T-helper 1 cell treated with Interleukin-12 subunit alpha and Interleukin-12 subunit beta and Interleukin-4 antibody, amounts not matched to agents 30 μg/mL and 1 μg/mL, for 36 hours (primary cell): ENCODE measurements at regions not wholly inside any gene's neighbourhood (a gene's known extent, or its start where the extent isn't known, plus 50 kb on each side); places are given as distances from the start of the nearest gene placed in this dataset.

ENCODE experiments used
- H3K27ac Mint-ChIP-seq: one replicate; pipeline ENCODE4 v1.8.0; 2021; ENCODE audit warnings: mild to moderate bottlenecking, mixed read lengths
- H3K27me3 Mint-ChIP-seq: one replicate; pipeline ENCODE4 v1.8.0; 2021; ENCODE audit warnings: low read depth, mixed read lengths
- H3K36me3 Mint-ChIP-seq: one replicate; pipeline ENCODE4 v1.8.0; 2021; ENCODE audit warnings: low read depth, mixed read lengths
- H3K4me1 Mint-ChIP-seq: one replicate; pipeline ENCODE4 v1.8.0; 2021; ENCODE audit warnings: low read depth, mixed read lengths
- H3K4me3 Mint-ChIP-seq: one replicate; pipeline ENCODE4 v1.8.0; 2021; ENCODE audit warnings: mild to moderate bottlenecking, moderate library complexity, mixed read lengths
- H3K9me3 Mint-ChIP-seq: one replicate; pipeline ENCODE4 v1.8.0; 2021; ENCODE audit warnings: mixed read lengths

GRCh38 chr2:118223992-118224894, 136.0 kb downstream of the INSIG2 start:
- Mint-ChIP-seq H3K27ac (peak overlapping the region; percentile 81), H3K36me3 (no peaks in the 10 kb centered on the region), H3K4me1 (peaks cover 23% of the 10 kb centered on the region), H3K4me3 (peak overlapping the region; percentile 89), H3K9me3 (no peaks in the 10 kb centered on the region), H3K27me3 (peaks cover 61% of the 10 kb centered on the region)

- H3K4me1 Mint-ChIP-seq: peaks cover 23% of the 10 kb centered on the region
- H3K4me3 Mint-ChIP-seq: peak overlapping the region; percentile 89
- H3K27me3 Mint-ChIP-seq: peaks cover 61% of the 10 kb centered on the region
- peak overlapping the region; percentile 81 for H3K27ac Mint-ChIP-seq
- H3K9me3 Mint-ChIP-seq: no peaks in the 10 kb centered on the region
- no peaks in the 10 kb centered on the region for H3K36me3 Mint-ChIP-seq
Observed at GRCh38 chr2:118223511-118223991, 135.3 kb downstream of the INSIG2 start.

- H3K36me3 Mint-ChIP-seq: no peaks in the 10 kb centered on the region
- H3K9me3 Mint-ChIP-seq: no peaks in the 10 kb centered on the region
- H3K27me3 Mint-ChIP-seq: peaks cover 61% of the 10 kb centered on the region
- H3K4me3 Mint-ChIP-seq: peak overlapping the region; percentile 89
- H3K27ac Mint-ChIP-seq: peak overlapping the region; percentile 81
- H3K4me1 Mint-ChIP-seq: peaks cover 23% of the 10 kb centered on the region
Observed at GRCh38 chr2:118222672-118223421, 134.6 kb downstream of the INSIG2 start.

DNA sequence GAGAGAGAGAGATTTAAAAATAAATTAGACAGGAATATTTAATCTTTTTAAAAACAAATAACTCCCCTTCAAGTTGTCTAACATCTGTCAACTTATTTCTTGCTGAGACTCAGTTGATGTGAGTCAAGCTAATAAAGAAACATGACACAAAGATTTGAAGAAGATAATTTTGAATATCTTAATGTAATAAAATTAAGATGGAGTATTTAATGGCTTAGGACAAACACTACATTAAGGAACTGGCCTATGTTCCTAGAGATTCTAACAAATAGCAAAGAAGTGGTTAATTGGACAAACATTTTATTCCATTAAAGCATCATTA, 134.0 kb downstream of the INSIG2 start:
- Mint-ChIP-seq H3K36me3 (no peaks in the 10 kb centered on the region), H3K4me1 (peaks cover 23% of the 10 kb centered on the region), H3K4me3 (peak overlapping the region; percentile 71), H3K27me3 (peaks cover 61% of the 10 kb centered on the region), H3K27ac (peak overlapping the region; percentile 4), H3K9me3 (no peaks in the 10 kb centered on the region)

- H3K36me3 Mint-ChIP-seq: no peaks in the 10 kb centered on the region
- peaks cover 23% of the 10 kb centered on the region for H3K4me1 Mint-ChIP-seq
- H3K4me3 Mint-ChIP-seq: peak overlapping the region; percentile 71
- peaks cover 62% of the 10 kb centered on the region for H3K27me3 Mint-ChIP-seq
- H3K9me3 Mint-ChIP-seq: no peaks in the 10 kb centered on the region
- peak overlapping the region; percentile 4 for H3K27ac Mint-ChIP-seq
Observed at GRCh38 chr2:118221536-118222272, 133.4 kb downstream of the INSIG2 start.

DNA sequence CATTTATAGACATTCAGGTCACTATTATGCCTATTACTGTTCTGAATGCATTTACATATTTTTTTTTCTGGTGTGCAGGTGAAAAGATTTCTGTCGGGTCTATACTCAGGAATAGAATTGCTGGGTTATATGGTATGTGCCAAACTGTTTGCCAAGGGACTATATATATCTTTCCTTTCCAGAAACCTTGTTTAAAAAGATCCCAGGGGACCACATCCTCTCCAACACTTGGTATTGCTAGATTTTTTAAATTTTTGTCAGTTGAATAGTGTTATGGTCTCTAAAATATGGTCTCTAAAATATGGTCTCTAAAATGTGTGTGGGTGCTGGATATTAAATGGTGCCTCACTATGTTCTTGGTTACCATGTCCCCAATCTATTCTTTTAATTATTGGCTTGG, 131.3 kb downstream of the INSIG2 start:
- H3K27me3 Mint-ChIP-seq: peaks cover 61% of the 10 kb centered on the region
- no peak overlapping the region for H3K4me3 Mint-ChIP-seq

DNA sequence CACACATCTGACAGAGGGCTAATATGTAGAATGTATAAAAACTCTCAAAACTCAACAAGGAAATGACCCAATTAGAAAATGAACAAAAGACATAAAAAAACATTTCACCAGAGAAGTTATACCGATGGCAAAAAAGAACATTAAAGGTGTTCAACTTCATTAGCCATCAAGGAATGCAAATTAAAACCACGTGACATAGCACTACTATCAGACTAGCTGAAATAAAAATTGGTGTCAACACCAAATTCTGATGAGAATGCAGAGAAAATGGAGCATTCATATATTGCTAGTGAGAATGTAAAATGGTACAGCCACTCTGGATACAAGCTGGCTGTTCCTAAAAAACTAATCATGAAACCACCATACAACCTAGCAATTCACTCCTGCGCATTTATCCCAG, 128.0 kb downstream of the INSIG2 start:
- Mint-ChIP-seq H3K4me1 (no peaks in the 10 kb centered on the region), H3K36me3 (no peaks in the 10 kb centered on the region), H3K27ac (no peak overlapping the region), H3K9me3 (no peaks in the 10 kb centered on the region), H3K4me3 (no peak overlapping the region), H3K27me3 (peaks cover 57% of the 10 kb centered on the region)

More for the DNA sequence above, 131.3 kb downstream of the INSIG2 start:
- Mint-ChIP-seq H3K27ac (no peak overlapping the region), H3K36me3 (no peaks in the 10 kb centered on the region), H3K4me1 (peaks cover 17% of the 10 kb centered on the region), H3K9me3 (no peaks in the 10 kb centered on the region)

- no peaks in the 10 kb centered on the region for H3K36me3 Mint-ChIP-seq
- no peaks in the 10 kb centered on the region for H3K9me3 Mint-ChIP-seq
- H3K27ac Mint-ChIP-seq: no peak overlapping the region
- H3K27me3 Mint-ChIP-seq: peaks cover 37% of the 10 kb centered on the region
- no peaks in the 10 kb centered on the region for H3K4me1 Mint-ChIP-seq
- H3K4me3 Mint-ChIP-seq: no peak overlapping the region
Observed at GRCh38 chr2:118209727-118210126, 121.5 kb downstream of the INSIG2 start.

- H3K27me3 Mint-ChIP-seq: peaks cover 31% of the 10 kb centered on the region
- no peaks in the 10 kb centered on the region for H3K9me3 Mint-ChIP-seq
Observed at GRCh38 chr2:118207889-118208288, 119.6 kb downstream of the INSIG2 start.

GRCh38 chr2:118202707-118203303, 114.5 kb downstream of the INSIG2 start:
- Mint-ChIP-seq H3K27ac (no peak overlapping the region), H3K36me3 (no peaks in the 10 kb centered on the region), H3K4me1 (peaks cover 13% of the 10 kb centered on the region), H3K4me3 (peak overlapping the region; percentile 26), H3K27me3 (peaks cover 13% of the 10 kb centered on the region), H3K9me3 (no peaks in the 10 kb centered on the region)

More at GRCh38 chr2:118207889-118208288, 119.6 kb downstream of the INSIG2 start:
- Mint-ChIP-seq H3K27ac (no peak overlapping the region), H3K36me3 (no peaks in the 10 kb centered on the region), H3K4me3 (no peak overlapping the region), H3K4me1 (peaks cover 3% of the 10 kb centered on the region)

GRCh38 chr2:118198268-118198667, 110.0 kb downstream of the INSIG2 start:
- no peaks in the 10 kb centered on the region for H3K27me3 Mint-ChIP-seq

DNA sequence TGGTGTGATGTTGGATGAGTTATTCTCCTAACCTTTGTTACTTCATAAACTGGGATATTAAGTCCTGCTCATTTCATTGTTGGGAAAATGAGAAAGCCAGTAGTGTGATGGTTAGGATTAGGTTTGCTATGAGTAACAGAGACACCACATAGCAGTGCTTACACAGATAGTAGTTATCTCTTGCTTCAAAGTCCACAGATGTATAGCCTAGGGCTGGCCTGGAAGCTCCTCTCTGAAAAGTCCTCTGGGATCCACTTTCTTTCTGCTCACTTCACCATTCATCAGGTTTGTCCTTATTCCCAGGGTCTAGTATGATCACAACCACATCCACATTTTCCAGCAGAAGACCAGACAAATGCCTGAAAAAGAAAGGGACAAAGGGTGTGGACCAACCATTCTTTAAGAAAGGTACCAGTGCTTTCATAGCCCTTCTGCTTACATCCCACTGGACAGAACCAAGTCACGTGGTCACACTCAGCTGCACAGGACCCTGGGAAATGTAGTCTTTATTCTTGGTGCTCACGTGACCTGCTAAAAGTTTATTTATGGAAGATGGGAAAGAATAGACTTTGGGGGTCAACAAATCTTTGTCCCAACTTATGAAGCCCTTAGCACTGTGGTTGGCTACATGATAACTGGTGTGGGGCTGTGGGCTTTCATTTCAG, 108.9 kb downstream of the INSIG2 start:
- Mint-ChIP-seq H3K27ac (no peak overlapping the region), H3K27me3 (no peaks in the 10 kb centered on the region), H3K4me1 (peaks cover 18% of the 10 kb centered on the region), H3K36me3 (no peaks in the 10 kb centered on the region), H3K4me3 (no peak overlapping the region), H3K9me3 (no peaks in the 10 kb centered on the region)

More at GRCh38 chr2:118198268-118198667, 110.0 kb downstream of the INSIG2 start:
- Mint-ChIP-seq H3K9me3 (no peaks in the 10 kb centered on the region), H3K36me3 (no peaks in the 10 kb centered on the region), H3K4me3 (no peak overlapping the region), H3K4me1 (peaks cover 23% of the 10 kb centered on the region), H3K27ac (no peak overlapping the region)

DNA sequence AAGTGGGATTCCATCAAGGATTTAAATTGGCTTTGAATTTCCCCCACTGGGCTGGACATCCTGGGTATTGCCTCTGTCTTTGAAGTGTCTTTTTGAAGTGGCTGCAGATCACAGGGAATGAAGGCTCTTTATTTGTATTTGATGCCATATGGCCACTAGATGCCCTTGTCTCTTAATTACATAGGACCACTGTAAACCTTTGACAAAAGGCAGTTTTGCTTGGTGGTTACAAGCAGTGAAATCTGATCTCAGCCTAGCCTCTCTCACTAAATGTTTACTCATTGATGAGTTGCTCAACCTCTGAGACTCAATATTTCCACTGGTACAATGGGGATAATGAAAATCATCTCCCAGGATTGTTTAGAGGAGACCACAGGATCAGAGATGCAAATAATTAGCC, 102.2 kb downstream of the INSIG2 start:
- Mint-ChIP-seq H3K4me1 (peaks cover 18% of the 10 kb centered on the region), H3K36me3 (no peaks in the 10 kb centered on the region), H3K27me3 (no peaks in the 10 kb centered on the region), H3K4me3 (no peak overlapping the region), H3K27ac (no peak overlapping the region), H3K9me3 (no peaks in the 10 kb centered on the region)
